Fibroblast of villous mesenchyme (primary cell): ENCODE measurements at regions not wholly inside any gene's neighbourhood (a gene's known extent, or its start where the extent isn't known, plus 50 kb on each side); places are given as distances from the start of the nearest gene placed in this dataset.

ENCODE experiments used
- DNase-seq: peaks from one replicate; pipeline ENCODE4 v3.0.0-alpha.2; 2010; ENCODE audit warnings: low read depth
- H3K4me3 ChIP-seq: 2 replicates; pipeline ENCODE4 v1.5.1; 2011; ENCODE audit warnings: low read depth, mild to moderate bottlenecking, low read length
- TF ChIP-seq, protein P1 (sequence below): IDR thresholded peaks from 2 replicates; pipeline ENCODE4 v1.5.1; 2012; ENCODE audit warnings: low read depth, mild to moderate bottlenecking, low read length; ENCODE audit not compliant: insufficient read depth

DNA sequence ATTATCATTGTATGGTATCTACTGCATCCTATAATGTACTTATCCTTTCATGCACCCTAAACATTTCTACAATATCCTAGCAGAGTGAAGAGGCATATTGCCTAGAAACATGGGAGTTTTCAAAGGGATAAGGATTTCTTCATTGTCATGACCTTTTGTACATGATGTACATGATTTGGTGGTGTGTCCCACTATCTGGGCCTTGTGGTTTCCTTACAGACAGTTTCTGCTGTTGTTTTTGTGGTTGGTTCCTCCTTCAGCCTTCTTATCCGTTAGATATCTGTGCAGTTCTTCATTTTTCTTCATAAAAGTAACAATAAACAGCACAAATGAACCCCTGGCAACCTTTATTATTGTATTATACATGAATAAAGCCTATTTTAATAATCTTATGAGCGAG lies 70.4 kb upstream of the BACH1 start:
- H3K4me3 ChIP-seq = no peak overlapping the region
- DNase-seq = peak; percentile 82
- TF ChIP-seq, protein P1, sequence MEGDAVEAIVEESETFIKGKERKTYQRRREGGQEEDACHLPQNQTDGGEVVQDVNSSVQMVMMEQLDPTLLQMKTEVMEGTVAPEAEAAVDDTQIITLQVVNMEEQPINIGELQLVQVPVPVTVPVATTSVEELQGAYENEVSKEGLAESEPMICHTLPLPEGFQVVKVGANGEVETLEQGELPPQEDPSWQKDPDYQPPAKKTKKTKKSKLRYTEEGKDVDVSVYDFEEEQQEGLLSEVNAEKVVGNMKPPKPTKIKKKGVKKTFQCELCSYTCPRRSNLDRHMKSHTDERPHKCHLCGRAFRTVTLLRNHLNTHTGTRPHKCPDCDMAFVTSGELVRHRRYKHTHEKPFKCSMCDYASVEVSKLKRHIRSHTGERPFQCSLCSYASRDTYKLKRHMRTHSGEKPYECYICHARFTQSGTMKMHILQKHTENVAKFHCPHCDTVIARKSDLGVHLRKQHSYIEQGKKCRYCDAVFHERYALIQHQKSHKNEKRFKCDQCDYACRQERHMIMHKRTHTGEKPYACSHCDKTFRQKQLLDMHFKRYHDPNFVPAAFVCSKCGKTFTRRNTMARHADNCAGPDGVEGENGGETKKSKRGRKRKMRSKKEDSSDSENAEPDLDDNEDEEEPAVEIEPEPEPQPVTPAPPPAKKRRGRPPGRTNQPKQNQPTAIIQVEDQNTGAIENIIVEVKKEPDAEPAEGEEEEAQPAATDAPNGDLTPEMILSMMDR = no peak

GRCh38 chr21:29230551-29231261 lies 68.0 kb upstream of the BACH1 start:
- peak; percentile 85 for DNase-seq
- H3K4me3 ChIP-seq = no peak overlapping the region
- TF ChIP-seq, protein P1 = no peak

DNA sequence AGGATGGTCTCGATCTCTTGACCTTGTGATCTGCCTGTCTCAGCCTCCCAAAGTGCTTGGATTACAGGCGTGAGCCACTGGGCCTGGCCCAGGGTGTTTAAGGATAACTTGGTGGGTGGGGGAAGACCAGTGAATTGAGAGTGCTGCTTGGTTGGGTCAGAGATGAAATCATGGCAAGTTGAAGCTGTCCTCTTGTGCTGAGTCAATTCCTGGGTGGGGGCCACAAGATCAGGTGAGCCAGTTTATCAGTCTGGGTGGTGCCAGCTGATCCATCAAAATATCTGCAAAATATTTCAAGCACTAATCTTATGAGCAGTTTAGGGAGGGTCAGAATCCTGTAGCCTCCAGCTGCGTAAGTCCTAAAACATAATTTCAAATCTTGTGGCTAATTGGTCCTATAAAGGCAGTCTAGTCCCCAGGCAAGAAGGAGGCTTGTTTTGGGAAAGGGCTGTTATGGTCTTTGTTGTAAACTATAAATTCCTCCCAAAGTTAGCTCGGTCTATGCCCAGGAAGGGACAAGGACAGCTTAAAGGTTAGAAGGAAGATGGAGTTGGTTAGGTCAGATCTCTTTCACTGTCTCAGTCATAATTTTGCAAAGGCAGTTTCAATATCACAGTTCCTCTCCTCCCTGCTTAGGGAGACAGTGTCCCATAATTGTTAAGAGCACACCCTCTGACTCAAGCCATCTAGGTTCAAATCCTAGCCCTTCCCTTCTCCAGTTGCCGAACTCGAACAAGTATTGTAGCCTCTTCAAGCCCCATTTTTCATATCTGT lies 66.8 kb upstream of the BACH1 start:
- no peak overlapping the region for H3K4me3 ChIP-seq
- TF ChIP-seq, protein P1 = no peak
- DNase-seq = no peak

GRCh38 chr21:29232530-29233255 lies 66.0 kb upstream of the BACH1 start:
- TF ChIP-seq, protein P1 = no peak
- DNase-seq = peak; percentile 89
- no peak overlapping the region for H3K4me3 ChIP-seq

DNA sequence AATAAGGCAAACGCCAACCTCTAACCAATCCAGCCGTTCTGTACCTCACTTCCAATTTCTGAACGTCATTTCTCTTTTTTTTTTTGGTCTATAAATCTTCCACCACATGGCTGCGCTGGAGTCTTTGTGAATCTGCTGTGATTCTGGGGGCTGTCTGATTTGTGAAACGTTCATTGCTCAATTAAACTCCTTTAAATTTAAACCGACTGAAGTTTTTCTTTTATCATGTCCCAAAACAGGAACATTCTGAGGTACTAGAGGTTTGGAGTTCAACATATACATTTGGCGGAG lies 65.5 kb upstream of the BACH1 start:
- peak; percentile 36 for DNase-seq
- TF ChIP-seq, protein P1 = no peak
- no peak overlapping the region for H3K4me3 ChIP-seq

- H3K4me3 ChIP-seq = no peak overlapping the region
- TF ChIP-seq, protein P1 = no peak
- no peak for DNase-seq
Observed at GRCh38 chr21:29233611-29234540, 64.8 kb upstream of the BACH1 start.
